ENCODE measurements at regions not wholly inside any gene's neighbourhood (a gene's known extent, or its start where the extent isn't known, plus 50 kb on each side); places are given as distances from the start of the nearest gene placed in this dataset.
"Not testable (repeated sequence)": the region's sequence is repeated elsewhere in the genome, so short reads cannot be mapped to it uniquely, and the experiment has no call there.

DNA sequence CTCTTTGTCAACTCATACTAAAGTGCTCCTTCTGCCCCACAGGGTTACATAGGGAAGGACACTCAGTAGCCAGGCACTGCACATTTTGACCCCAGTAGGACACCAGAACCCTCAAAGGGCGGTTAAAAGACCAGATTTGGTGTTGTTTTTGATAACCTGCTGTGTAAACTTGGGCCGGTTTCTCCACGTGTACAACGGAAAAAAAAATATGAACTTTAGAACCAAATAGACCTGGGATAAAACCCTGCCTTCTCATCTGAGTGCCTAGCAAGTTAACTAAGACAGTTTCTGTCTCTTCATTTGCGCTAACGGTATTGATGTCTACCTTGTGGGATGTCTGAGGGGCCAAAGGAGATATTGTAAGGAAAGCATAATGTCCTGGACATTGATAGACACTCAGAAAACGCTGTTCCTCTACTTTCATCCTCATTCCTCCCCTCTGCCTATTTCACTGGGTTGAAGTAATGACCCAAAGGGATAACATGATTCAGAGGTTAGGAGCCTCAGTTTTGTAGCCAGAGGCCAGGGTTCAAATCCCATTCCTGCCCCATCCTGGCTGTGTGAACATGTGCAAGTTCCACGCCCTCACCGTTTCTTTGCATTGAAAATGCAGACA is 155.9 kb upstream of the LPP start:
- no peak for DNase-seq (ENCODE audit: low read depth in 2 of 2)

DNA sequence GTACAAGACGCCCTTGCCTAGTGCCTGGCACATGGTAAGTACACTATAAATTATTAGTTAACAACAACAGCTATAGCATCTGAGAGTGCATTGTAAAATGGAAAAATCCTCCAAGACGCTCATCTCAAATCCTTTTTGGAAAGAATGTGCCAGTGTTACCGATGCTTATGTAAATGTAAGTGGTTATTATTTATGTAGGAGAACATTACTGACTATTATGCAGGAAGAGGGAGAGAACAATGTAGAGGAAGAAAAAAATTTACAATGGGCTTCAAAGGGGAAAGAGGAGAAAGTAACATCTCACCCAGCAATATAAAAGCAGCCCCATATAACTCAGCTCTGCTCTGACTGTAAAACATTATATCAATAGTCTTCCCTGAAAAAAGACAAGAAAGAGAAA is 155.3 kb upstream of the LPP start:
- no peak for DNase-seq (ENCODE audit: low read depth in 2 of 2)

DNA sequence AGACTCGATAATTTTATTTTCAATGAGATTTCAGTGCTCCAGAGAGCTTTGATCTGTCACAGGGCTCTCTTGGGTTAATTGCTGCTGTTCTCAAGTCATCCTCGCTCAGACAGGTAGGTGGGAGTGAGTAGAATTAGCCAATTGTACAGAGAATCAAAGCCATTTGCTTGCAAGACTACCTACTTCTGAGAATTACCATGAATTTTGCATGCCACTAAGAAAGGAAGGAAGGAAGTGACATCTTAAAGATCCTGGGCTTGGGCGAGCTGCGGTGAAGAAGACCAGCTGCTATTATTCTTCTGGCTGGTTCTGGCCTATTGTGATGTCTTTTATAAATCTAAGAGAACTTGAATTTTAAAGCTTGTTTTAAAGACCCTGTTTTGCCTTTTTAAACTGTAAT is 154.1 kb upstream of the LPP start:
- DNase-seq (ENCODE audit: low read depth in 2 of 2): no peak

DNA sequence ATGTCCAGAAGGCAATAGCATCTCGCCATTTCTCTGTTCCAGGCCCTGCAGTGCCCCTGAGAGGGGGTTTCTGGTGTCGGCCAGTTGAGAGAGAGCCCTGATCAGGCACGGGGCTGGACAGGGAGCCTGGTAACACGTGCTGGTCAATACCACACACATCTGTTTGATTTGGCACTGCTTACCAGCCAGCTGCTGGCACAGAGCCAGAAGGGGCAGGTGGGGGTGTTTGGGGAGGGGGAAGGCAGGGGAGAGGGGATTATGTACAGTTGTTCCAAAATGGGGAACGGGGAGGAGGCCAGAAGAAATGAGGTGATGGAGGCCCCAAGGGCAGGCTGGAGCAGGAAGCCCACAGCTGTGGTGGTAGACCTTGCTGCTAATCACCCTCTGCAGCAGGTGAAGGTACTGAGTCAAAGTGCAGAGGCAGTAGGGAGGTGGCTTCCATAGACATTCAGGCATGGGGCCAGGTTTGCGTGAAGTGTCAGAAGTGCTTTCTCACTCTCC is 153.5 kb upstream of the LPP start:
- no peak for DNase-seq (ENCODE audit: low read depth in 2 of 2)

- no peak for DNase-seq (ENCODE audit: low read depth in 2 of 2)
Measured at GRCh38 chr3:188001093-188001492, 152.9 kb upstream of the LPP start.

- DNase-seq (ENCODE audit: low read depth in 2 of 2): no peak
Measured at GRCh38 chr3:188001926-188002325, 152.0 kb upstream of the LPP start.

DNA sequence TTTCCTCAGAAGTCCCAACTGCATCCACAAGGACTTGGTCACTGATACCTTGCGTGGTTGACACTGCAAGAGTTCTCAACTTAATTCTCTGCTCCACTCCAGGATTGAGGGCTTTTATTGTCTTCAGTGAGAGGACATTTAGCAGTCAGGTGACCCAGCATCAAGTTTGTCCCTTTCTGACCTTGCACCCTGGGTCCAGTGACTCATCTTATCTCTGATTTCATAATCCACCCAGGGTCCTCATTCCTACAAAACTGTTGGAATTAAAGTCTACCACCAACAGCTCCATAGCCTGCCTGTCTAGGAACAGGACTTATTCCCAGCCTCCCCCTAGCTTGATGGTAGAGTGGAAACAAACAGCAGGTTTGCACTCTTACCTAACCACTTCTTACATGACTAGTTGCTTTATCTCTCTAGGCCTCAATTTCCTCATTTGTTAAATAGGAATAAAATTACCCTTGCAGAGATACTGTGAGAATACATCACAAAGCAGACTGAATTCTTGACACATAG is 151.3 kb upstream of the LPP start:
- no peak for DNase-seq (ENCODE audit: low read depth in 2 of 2)

- no peak for DNase-seq (ENCODE audit: low read depth in 2 of 2)
Measured at GRCh38 chr3:188003188-188004171, 150.5 kb upstream of the LPP start.

DNA sequence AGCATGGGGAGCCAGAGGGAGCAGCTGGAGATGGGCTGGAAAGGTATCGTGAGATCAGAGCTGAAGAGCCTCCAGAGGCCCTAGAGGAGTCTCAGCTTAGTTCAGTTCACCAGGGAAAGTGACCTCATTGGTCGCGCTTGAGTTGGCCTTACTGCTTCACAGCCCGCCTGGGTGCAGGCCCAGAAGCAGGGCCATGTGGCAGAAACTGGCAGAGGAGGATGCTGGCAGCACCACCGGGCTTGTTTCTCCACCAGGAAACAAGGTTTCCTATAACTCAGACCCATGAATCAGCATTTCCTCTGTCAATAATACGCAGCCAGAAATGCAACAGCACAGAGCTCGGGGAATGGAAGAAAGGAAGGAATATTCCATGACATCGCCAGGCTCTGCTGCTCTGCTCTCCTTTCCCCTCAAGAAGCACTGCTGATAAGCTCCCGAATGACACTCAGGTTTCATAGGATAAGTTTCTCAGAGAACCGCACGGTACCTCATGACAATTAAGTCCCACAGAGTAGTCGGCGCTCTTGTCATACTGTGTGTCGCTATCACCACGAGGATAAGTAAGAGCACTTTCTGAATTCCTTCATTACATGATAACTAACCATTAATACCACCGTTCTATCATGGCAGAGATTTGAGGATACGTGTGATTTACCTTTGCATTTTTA is 147.1 kb upstream of the LPP start:
- DNase-seq (ENCODE audit: low read depth in 2 of 2): no peak

GRCh38 chr3:188007897-188008296 is 146.1 kb upstream of the LPP start:
- no peak for DNase-seq (ENCODE audit: low read depth in 2 of 2)

DNA sequence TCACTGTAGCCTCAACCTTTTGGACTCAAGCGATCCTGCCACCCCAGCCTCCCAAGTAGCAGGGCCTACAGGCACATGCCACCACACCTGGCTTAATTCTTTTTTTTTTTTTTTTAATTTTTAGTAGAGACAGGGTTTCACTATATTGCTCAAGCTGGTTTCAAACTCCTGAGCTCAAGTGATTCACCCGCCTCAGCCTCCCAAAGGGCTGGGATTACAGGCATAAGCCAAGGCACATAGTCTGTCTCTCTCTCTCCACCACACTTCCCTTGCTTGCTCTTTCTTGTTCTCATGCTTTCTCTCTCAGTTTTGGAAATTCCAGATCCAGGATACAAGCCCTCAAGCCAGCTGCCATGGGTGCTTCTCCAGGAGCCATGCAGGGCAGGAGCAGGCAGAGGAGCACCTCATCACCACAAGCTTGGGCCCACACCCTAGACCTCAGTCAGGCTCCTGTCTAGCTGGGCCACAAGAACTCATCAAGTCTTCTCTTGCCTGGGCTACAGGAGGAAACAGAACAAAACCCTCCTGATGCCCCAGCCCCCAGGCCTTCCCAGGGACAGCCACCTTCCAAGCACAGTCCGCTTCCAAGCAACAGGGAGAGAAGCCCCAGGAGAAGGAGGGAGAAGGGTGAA is 145.3 kb upstream of the LPP start:
- no peak for DNase-seq (ENCODE audit: low read depth in 2 of 2)

DNA sequence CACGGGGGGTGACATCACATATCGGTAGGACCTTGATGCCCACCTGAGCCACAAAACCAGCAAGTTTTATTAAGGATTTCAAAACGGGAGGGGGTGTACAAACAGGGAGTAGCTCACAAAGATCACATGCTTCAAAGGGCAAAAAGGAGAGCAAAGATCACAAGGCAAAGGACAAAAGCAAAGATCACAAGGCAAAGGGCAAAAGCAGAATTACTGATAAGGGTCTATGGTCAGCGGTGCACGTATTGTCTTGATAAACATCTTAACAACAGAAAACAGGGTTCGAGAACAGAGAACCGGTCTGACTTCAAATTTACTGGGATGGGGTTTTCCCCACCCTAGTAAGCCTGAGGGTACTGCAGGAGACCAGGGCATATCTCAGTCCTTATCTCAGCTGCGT is 143.5 kb upstream of the LPP start:
- no peak for DNase-seq (ENCODE audit: low read depth in 2 of 2)

DNA sequence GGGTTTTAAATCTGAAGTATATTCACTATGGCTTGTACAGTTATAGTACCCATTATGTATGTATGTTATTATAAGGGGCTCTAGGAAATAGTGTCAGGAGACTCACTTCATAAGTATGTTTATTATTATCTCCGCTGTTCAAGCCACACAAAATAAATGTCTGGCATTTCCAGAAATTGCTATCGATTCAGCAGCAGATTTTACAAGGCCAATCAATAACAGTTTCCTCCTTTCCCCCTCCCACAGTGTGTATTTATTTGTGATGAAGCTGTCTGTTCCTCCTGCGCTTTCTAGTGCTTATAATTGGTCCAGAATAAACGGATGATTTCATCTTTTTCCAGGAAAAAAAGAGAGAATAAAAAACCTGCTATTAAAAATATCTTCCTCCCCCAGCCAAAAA is 134.2 kb upstream of the LPP start:
- DNase-seq (ENCODE audit: low read depth in 2 of 2): no peak

GRCh38 chr3:188021041-188021440 is 132.9 kb upstream of the LPP start:
- DNase-seq (ENCODE audit: low read depth in 2 of 2): no peak

DNA sequence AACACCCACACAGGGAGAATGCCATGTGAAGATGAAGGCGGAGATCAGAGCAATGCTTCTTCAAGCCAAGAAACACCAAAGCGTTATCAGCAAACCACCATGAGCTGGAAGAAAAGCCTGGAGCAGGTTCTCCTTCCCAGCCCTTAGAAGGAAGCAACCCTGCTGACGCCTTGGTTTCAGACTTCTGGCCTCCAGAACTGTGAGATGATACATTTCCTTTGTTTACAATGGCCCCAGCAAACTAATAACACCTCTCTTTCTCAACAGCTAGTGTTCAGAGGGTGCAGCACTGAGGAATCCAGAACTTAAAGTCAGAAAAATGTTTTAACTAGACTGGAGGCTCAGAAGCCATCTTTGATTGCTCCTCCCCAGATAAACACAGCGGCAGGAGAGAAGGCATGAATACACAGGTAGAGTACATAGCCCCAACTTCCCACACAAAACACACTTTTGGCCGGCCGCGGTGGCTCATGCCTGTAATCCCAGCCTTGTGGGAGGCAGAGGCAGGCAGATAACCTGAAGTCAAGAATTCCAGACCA is 132.4 kb upstream of the LPP start:
- no peak for DNase-seq (ENCODE audit: low read depth in 2 of 2)

- not testable (repeated sequence) for DNase-seq (ENCODE audit: low read depth in 2 of 2)
Measured at GRCh38 chr3:188022902-188023301, 131.1 kb upstream of the LPP start.

GRCh38 chr3:188025555-188025954 is 128.4 kb upstream of the LPP start:
- no peak for DNase-seq (ENCODE audit: low read depth in 2 of 2)

DNA sequence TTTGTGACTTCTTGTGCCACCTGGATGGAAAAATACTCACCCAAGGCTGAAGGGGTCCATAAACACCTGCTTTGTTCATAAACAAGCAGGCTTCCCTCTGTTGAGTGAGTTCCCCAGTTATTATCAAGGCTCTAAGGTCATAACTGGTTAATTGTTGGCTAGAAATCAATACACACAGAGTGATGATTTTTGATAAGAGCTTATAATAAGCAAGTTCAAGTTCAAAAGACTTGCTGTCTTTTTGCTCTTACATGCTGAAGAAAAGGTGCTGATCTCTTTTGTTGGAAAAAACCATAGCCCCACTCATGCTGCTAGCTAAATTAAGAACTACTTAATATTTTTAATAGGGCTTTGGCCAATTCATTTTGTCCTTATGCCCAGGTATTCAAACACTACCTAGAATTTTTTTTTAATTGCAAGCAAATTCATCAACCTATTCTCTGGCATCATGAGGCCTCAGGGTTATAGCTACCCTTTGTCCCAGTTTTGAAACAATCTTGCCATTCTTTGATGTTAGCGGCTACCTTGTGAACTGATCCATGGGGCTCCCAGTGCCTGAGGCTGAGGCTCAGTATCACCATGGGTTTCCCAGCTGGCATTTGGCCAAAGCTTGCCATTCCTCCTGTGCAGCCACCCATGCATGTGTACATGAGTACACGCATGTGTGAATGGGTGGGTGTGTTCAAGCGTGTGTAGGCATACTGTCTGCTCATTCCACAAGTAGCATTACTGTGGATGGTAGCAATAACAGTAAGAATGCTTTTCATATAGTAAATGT is 127.6 kb upstream of the LPP start:
- no peak for DNase-seq (ENCODE audit: low read depth in 2 of 2)

DNA sequence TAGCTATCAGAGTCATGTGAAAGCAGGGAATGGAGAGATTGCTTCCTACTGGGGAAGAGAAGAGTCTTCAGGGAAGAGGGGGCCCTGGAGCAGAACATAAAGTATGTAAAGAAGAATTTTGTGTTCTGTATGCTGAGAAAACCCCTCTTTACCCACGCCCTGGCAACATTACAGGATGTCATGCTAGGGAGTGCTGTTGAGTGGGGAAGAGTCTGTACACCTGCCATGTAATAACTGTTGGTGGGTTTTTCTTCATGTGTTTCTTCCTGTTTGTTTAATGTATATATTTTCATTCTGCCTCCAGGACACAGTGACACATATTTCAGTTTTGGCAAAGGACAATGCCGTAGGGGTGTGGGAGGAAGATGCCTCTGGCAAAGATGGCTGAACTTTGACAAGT is 122.8 kb upstream of the LPP start:
- DNase-seq (ENCODE audit: low read depth in 2 of 2): no peak

GRCh38 chr3:188034989-188035388 is 119.0 kb upstream of the LPP start:
- DNase-seq (ENCODE audit: low read depth in 2 of 2): no peak

All from fibroblast of skin of left quadriceps (primary cell).